ENCODE measurements at regions not wholly inside any gene's neighbourhood (a gene's known extent, or its start where the extent isn't known, plus 50 kb on each side); places are given as distances from the start of the nearest gene placed in this dataset.

GRCh38 chr1:38475624-38476005 lies 384.0 kb downstream of the RRAGC start:
- no peak overlapping the region for H3K4me3 ChIP-seq (replicated peaks; ENCODE audit: low read depth, low read length)
- no peak for DNase-seq (ENCODE audit: extremely low read depth, low read depth)
- TF ChIP-seq, protein P1, sequence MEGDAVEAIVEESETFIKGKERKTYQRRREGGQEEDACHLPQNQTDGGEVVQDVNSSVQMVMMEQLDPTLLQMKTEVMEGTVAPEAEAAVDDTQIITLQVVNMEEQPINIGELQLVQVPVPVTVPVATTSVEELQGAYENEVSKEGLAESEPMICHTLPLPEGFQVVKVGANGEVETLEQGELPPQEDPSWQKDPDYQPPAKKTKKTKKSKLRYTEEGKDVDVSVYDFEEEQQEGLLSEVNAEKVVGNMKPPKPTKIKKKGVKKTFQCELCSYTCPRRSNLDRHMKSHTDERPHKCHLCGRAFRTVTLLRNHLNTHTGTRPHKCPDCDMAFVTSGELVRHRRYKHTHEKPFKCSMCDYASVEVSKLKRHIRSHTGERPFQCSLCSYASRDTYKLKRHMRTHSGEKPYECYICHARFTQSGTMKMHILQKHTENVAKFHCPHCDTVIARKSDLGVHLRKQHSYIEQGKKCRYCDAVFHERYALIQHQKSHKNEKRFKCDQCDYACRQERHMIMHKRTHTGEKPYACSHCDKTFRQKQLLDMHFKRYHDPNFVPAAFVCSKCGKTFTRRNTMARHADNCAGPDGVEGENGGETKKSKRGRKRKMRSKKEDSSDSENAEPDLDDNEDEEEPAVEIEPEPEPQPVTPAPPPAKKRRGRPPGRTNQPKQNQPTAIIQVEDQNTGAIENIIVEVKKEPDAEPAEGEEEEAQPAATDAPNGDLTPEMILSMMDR (IDR thresholded peaks at IDR 0.05; ENCODE audit: low read depth, low read length, missing control alignments): no peak

DNA sequence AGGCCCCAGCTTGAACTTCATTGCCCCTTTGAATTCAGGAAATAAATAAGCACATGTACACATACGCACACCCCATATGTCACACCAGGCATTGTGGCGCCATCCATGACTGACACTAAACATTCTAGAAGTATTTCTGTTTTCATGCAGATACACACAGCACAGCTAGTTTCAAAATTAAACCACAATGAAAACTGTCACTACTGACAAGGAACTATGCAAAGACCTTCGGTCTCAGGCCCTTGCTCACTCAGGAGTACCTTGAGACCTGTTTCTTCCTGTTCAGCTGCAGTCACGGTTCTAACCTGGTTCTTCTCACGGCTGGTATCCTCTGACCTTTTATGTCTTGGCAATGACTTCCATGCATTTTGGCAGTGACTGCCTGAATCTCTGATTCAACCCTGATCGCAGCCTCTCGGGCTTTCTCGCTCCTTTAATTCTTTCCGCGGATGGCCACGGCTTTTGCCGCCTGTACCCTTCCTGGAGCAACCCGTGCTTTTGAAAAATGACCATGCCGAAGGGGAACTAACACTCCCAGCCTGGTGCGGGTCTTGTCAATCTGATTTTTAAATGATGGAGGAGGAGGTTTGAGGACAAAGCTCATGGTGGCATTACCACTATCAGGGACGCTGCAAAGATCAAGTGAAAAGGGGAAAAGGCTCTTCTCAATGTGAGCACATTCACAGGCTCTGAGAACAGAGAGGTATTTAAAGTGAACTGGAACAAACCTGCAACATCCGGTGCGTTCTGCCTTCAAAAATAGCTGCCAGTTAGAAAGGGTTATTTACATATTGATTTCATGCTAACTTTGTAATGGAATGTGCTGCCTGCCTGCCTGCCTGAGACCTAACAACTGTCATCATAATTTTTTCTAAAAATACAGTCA lies 384.6 kb downstream of the RRAGC start:
- no peak for DNase-seq (ENCODE audit: extremely low read depth, low read depth)
- H3K4me3 ChIP-seq (replicated peaks; ENCODE audit: low read depth, low read length): no peak overlapping the region

GRCh38 chr1:38466487-38466886 lies 393.1 kb downstream of the RRAGC start:
- no peak for DNase-seq (ENCODE audit: extremely low read depth, low read depth)
- TF ChIP-seq, protein P1 (IDR thresholded peaks at IDR 0.05; ENCODE audit: low read depth, low read length, missing control alignments): no peak

More for the DNA sequence above, 384.6 kb downstream of the RRAGC start:
- TF ChIP-seq, protein P1 (IDR thresholded peaks at IDR 0.05; ENCODE audit: low read depth, low read length, missing control alignments): no peak

DNA sequence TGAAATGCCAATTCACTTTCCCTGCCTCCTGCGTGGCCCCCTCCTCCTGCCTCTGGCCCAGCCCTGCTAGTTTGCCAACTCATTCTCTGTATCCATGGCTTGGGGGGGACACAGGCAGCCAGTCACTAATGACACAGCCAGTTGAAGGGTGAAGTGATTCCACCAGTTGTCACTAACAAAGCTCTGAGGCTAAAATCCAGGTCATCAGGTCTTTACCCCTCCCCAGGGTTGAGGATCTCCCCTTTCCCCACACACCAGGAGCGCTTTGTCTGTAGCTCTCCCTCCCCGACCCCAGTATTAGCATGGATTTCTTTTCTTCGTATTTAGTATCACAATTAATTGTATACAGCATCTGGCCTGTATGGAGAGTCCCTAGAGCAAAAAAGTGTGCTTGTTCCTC lies 394.1 kb downstream of the RRAGC start:
- no peak overlapping the region for H3K4me3 ChIP-seq (replicated peaks; ENCODE audit: low read depth, low read length)
- TF ChIP-seq, protein P1 (IDR thresholded peaks at IDR 0.05; ENCODE audit: low read depth, low read length, missing control alignments): no peak

More at GRCh38 chr1:38466487-38466886, 393.1 kb downstream of the RRAGC start:
- no peak overlapping the region for H3K4me3 ChIP-seq (replicated peaks; ENCODE audit: low read depth, low read length)

GRCh38 chr1:38464071-38464661 lies 395.4 kb downstream of the RRAGC start:
- no peak for DNase-seq (ENCODE audit: extremely low read depth, low read depth)
- no peak overlapping the region for H3K4me3 ChIP-seq (replicated peaks; ENCODE audit: low read depth, low read length)
- TF ChIP-seq, protein P1 (IDR thresholded peaks at IDR 0.05; ENCODE audit: low read depth, low read length, missing control alignments): no peak

More for the DNA sequence above, 394.1 kb downstream of the RRAGC start:
- no peak for DNase-seq (ENCODE audit: extremely low read depth, low read depth)

DNA sequence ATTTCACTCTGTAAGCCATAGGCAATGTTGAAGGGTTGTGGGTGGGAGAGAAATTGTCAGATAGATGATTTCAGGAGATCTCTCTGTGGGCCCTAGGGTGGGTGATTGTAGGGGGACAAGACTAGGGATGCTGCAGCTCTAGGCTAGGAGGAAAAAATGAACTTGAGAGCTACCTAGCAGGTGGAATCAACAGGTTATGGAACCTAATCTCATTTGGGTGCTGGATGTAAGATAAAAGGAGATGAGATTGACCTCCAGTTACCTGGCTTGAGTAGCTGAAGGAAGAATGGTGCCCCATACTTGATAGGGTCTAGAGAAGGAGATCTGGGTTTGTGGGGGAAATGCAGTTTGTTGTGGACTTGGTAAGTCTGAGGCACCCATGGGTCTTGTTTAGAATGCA lies 396.5 kb downstream of the RRAGC start:
- TF ChIP-seq, protein P1 (IDR thresholded peaks at IDR 0.05; ENCODE audit: low read depth, low read length, missing control alignments): no peak
- H3K4me3 ChIP-seq (replicated peaks; ENCODE audit: low read depth, low read length): no peak overlapping the region
- no peak for DNase-seq (ENCODE audit: extremely low read depth, low read depth)
